Spleen (tissue), 7 donors: ENCODE measurements at regions not wholly inside any gene's neighbourhood (a gene's known extent, or its start where the extent isn't known, plus 50 kb on each side); places are given as distances from the start of the nearest gene placed in this dataset.

Experiments used
- CTCF ChIP-seq, 11 experiments: fragments of 200-600 bp in 7 of 11; fragments of 450-650 bp in 4 of 11; sonication (generic) in 4 of 11; IDR thresholded peaks in 8 of 11; conservative IDR thresholded peaks in 3 of 11; 1 replicate in 7 of 11; 2 replicates in 4 of 11; pipeline versions ENCODE4 v1.4.0 to v1.8.0; 2016 to 2021; ENCODE audit warnings: antibody characterized with exemption in 11 of 11, inconsistent platforms in 4 of 11, mild to moderate bottlenecking in 1 of 11
- POLR2A ChIP-seq, 3 donors: fragments of 450-650 bp; IDR thresholded peaks; one replicate each; pipeline ENCODE4 v1.5.1; 2017; ENCODE audit warnings: antibody characterized with exemption in 3 of 3, mild to moderate bottlenecking in 1 of 3
- POLR2AphosphoS5 ChIP-seq, 3 donors: sonication (generic); formaldehyde crosslinking; IDR thresholded peaks; one replicate each; pipeline ENCODE4 v1.5.1; 2017; ENCODE audit warnings: antibody characterized with exemption in 3 of 3
- donor health status: DM: no; HTN: no; CAD: no; lungs with moderate emphysema.
- donor health status: DM: no; HTN: no; CAD: no.
- donor health status: DM: no; HTN: no; CAD: no.

- TF ChIP-seq CTCF (IDR thresholded peaks at IDR 0.05 in 8 of 11, conservative IDR thresholded peaks at IDR 0.05 in 3 of 11) = no peak
- no peak for TF ChIP-seq POLR2A (IDR thresholded peaks at IDR 0.05)
- no peak for TF ChIP-seq POLR2AphosphoS5 (IDR thresholded peaks at IDR 0.05)
Measured at GRCh38 chr10:100634034-100634433, 98.3 kb downstream of the HIF1AN start.
